Stomach (tissue), 8 donors: ENCODE measurements at regions not wholly inside any gene's neighbourhood (a gene's known extent, or its start where the extent isn't known, plus 50 kb on each side); places are given as distances from the start of the nearest gene placed in this dataset.

Experiments
- DNase-seq, 2 donors: peaks; one replicate each; pipeline versions ENCODE4 v3.0.0 to v3.0.0-alpha.2; 2013 to 2019
- H3K27ac ChIP-seq, 5 donors: fragments of 200-600 bp in 4 of 5; sonication (generic) in 4 of 5; one replicate each; pipeline ENCODE4 v1.5.1; 2013 to 2019; ENCODE audit warnings: mild to moderate bottlenecking in 1 of 5, moderate library complexity in 1 of 5
- H3K27me3 ChIP-seq, 3 donors: fragments of 200-600 bp; sonication (generic); one replicate each; pipeline ENCODE4 v1.5.1; 2017 to 2019; ENCODE audit warnings: mixed run types in 1 of 3
- H3K36me3 ChIP-seq, 4 donors: fragments of 200-600 bp; sonication (generic); 1 replicate in 3 of 4; 2 replicates in 1 of 4; pipeline ENCODE4 v1.5.1; 2016 to 2019
- H3K4me1 ChIP-seq, 4 donors: fragments of 200-600 bp; sonication (generic); one replicate each; pipeline ENCODE4 v1.5.1; 2016 to 2019
- H3K4me3 ChIP-seq, 4 donors: fragments of 200-600 bp; sonication (generic) in 3 of 4; one replicate each; pipeline ENCODE4 v1.5.1; 2016 to 2019; ENCODE audit warnings: mild to moderate bottlenecking in 1 of 4
- H3K9me3 ChIP-seq, 4 donors: fragments of 200-600 bp; sonication (generic); one replicate each; pipeline ENCODE4 v1.5.1; 2016 to 2019
- EP300 ChIP-seq: sonication (generic); formaldehyde crosslinking; IDR thresholded peaks from one replicate; pipeline ENCODE4 v1.6.1; 2017; ENCODE audit warnings: antibody characterized with exemption
- POLR2A ChIP-seq, 4 donors: fragments of 450-650 bp; IDR thresholded peaks; one replicate each; pipeline ENCODE4 v1.6.1; 2016; ENCODE audit warnings: antibody characterized with exemption in 4 of 4, control low read depth in 2 of 4, mild to moderate bottlenecking in 1 of 4, moderate library complexity in 1 of 4
- POLR2AphosphoS5 ChIP-seq, 3 donors: sonication (generic); formaldehyde crosslinking; IDR thresholded peaks; one replicate each; pipeline ENCODE4 v1.6.1; 2016; ENCODE audit warnings: antibody characterized with exemption in 3 of 3
- WGBS, 5 donors: extraction: QIAGEN DNeasy Blood & Tissue Kit in 3 of 5; methylation state at CpG; one replicate each; pipeline versions ENCODE4 v1.1.5 to v1.1.7; 2013 to 2018; 5-methylcytosine and 5-hydroxymethylcytosine counted together
- intact Hi-C: fragments of 100-400 bp; cut with DNase I; formaldehyde crosslinking; loops from one replicate; pipeline ENCODE4 v1.15.1; 2023; ENCODE audit warnings: low total_unique reads
- TF ChIP-seq, protein P1 (sequence below), 7 experiments: fragments of 450-650 bp in 4 of 7; fragments of 200-600 bp in 3 of 7; sonication (generic) in 3 of 7; IDR thresholded peaks; one replicate each; pipeline ENCODE4 v1.5.1; 2016 to 2019; ENCODE audit warnings: antibody characterized with exemption in 7 of 7, control low read depth in 2 of 7, mild to moderate bottlenecking in 1 of 7
- donor health status: healthy with polysubstance abuse.
- donor health status: Bipolar disorder and iron deficiency.
- donor health status: healthy.

DNA sequence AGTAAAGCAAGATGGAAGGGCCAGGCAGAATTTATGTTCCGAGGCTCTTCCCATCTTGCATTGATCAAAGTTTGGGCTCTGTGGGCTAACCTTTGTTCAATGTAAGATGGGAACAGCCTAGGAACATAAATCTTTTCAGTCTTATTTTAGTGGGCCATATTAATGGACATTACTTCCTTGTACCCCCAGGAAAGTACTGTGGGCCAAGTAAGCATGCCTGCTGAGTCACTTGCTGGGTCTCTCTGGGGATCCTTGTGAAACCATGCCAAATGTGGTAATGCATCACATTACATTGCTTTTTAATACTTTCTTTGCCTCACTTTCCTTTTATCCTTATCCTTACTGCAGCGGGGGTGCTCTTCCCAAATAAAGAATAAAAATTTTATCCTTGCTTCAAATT lies 349.5 kb upstream of the POU1F1 start:
- Histone ChIP-seq H3K27ac (no peak overlapping the region), H3K36me3 (no peaks in the 10 kb centered on the region), H3K27me3 (no peaks in the 10 kb centered on the region), H3K9me3 (peaks cover 0 to 11% (median 0%) of the 10 kb centered on the region in 4 donors), H3K4me3 (no peak overlapping the region), H3K4me1 (no peaks in the 10 kb centered on the region)
- TF ChIP-seq POLR2AphosphoS5 (IDR thresholded peaks at IDR 0.05) (no peak), EP300 (no peak), POLR2A (IDR thresholded peaks at IDR 0.05) (no peak)
- TF ChIP-seq, protein P1, sequence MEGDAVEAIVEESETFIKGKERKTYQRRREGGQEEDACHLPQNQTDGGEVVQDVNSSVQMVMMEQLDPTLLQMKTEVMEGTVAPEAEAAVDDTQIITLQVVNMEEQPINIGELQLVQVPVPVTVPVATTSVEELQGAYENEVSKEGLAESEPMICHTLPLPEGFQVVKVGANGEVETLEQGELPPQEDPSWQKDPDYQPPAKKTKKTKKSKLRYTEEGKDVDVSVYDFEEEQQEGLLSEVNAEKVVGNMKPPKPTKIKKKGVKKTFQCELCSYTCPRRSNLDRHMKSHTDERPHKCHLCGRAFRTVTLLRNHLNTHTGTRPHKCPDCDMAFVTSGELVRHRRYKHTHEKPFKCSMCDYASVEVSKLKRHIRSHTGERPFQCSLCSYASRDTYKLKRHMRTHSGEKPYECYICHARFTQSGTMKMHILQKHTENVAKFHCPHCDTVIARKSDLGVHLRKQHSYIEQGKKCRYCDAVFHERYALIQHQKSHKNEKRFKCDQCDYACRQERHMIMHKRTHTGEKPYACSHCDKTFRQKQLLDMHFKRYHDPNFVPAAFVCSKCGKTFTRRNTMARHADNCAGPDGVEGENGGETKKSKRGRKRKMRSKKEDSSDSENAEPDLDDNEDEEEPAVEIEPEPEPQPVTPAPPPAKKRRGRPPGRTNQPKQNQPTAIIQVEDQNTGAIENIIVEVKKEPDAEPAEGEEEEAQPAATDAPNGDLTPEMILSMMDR (IDR thresholded peaks at IDR 0.05), result no peak
- DNase-seq, result no peak
- 88 to 95% (median 92%) methylated on average over 2 of the region's 2 CpGs for WGBS, 5 donors
- intact Hi-C loops, result no loop called here

DNA sequence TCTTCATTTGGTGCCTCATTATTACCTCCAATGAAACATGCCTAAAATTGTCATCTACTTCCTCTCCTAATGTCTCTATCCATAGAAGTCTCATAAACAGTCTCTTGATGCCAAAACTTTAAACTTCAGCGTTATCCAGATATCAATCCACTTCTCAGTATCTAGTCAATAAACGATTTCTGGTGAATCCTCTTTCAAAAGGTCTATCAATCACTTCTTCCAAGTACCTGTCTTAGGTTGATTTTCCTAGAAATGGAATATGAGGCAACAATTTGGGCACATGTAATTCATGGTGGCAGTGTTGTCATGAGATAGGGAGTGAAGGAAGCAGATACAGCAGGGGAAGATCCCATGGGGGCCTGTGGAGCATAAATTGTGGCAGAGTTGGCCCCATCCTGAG lies 348.5 kb upstream of the POU1F1 start:
- intact Hi-C loops, result no loop called here
- TF ChIP-seq, protein P1 (IDR thresholded peaks at IDR 0.05), result no peak
- TF ChIP-seq POLR2AphosphoS5 (IDR thresholded peaks at IDR 0.05) (no peak), EP300 (no peak), POLR2A (IDR thresholded peaks at IDR 0.05) (no peak)
- H3K4me1 ChIP-seq, result no peaks in the 10 kb centered on the region
- H3K36me3 ChIP-seq, result no peaks in the 10 kb centered on the region
- no peaks in the 10 kb centered on the region for H3K27me3 ChIP-seq
- no peak overlapping the region for H3K4me3 ChIP-seq
- DNase-seq, result no peak
- 60 to 70% (median 65%) methylated on average over 2 of the region's 2 CpGs for WGBS, 5 donors
- H3K27ac ChIP-seq, result no peak overlapping the region
- H3K9me3 ChIP-seq, result peaks cover 0 to 11% (median 0%) of the 10 kb centered on the region in 4 donors

DNA sequence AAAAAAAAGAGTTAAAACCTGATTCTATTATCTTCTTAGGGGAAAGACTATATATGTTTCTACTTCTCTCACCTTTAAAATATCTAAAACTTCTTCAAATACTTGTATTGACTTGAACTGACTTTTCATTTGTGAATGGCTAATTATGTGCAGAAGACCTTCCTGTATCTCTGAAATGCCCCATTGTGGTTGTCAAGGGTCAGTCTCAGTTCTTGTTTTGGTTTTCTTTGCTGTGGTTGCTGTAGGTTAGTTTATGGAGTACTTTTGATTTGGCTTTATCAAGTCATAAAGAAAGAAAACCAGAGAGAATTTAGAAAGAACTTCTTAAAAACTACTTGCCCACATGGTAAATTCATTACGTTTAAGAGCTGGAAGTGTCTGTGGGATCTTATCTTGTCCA lies 345.3 kb upstream of the POU1F1 start:
- Histone ChIP-seq H3K27ac (no peak overlapping the region), H3K27me3 (no peaks in the 10 kb centered on the region), H3K36me3 (no peaks in the 10 kb centered on the region), H3K4me1 (no peaks in the 10 kb centered on the region), H3K4me3 (no peak overlapping the region), H3K9me3 (peaks cover 0 to 7% (median 2%) of the 10 kb centered on the region in 4 donors)
- 54 to 69% (median 64%) methylated on average over 1 of the region's 1 CpG for WGBS, 5 donors
- DNase-seq, result no peak
- TF ChIP-seq POLR2AphosphoS5 (IDR thresholded peaks at IDR 0.05) (no peak), POLR2A (IDR thresholded peaks at IDR 0.05) (no peak), EP300 (no peak)
- TF ChIP-seq, protein P1 (IDR thresholded peaks at IDR 0.05), result no peak
- intact Hi-C loops, result no loop called here

DNA sequence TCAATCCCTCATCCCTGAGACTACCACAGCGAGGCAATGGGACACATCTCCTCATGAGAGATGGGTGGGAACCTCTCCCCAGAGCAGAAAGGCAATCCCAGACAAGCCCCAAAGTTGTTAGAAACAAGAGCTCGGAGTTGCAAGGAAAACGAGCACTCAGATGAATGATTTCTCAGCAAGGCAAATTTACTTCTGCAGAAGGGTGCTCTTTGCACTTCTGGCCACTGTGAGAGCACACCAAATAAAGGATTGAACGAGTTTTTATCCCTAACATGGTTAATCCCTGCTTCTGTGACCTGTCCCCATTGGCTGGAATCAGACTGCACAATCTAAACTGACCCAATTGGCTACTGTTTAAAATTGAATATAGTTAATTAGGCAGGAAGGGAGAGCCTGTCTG lies 339.1 kb upstream of the POU1F1 start:
- no peak overlapping the region for H3K4me3 ChIP-seq
- intact Hi-C loops, result no loop called here
- no peaks in the 10 kb centered on the region for H3K27me3 ChIP-seq
- TF ChIP-seq, protein P1 (IDR thresholded peaks at IDR 0.05), result no peak
- no peak for TF ChIP-seq POLR2A (IDR thresholded peaks at IDR 0.05)
- no peak for TF ChIP-seq EP300
- TF ChIP-seq POLR2AphosphoS5 (IDR thresholded peaks at IDR 0.05), result no peak
- H3K9me3 ChIP-seq, result peaks cover 11 to 41% (median 21%) of the 10 kb centered on the region in 4 donors
- no peak for DNase-seq
- WGBS, 5 donors, result 51 to 68% (median 62%) methylated on average over 4 of the region's 4 CpGs
- no peak overlapping the region for H3K27ac ChIP-seq
- H3K36me3 ChIP-seq, result no peaks in the 10 kb centered on the region
- H3K4me1 ChIP-seq, result no peaks in the 10 kb centered on the region
